Activated T-helper 1 cell treated with anti-CD3 and anti-CD28 coated beads, Interleukin-2, amount 50 U/mL, for 16 hours (primary cell): ENCODE measurements at regions not wholly inside any gene's neighbourhood (a gene's known extent, or its start where the extent isn't known, plus 50 kb on each side); places are given as distances from the start of the nearest gene placed in this dataset.
"Not testable (repeated sequence)": the region's sequence is repeated elsewhere in the genome, so short reads cannot be mapped to it uniquely, and the experiment has no call there.

Experiments
- DNase-seq, 2 donors: peaks; one replicate each; pipeline ENCODE4 v3.0.0-alpha.2; 2020; ENCODE audit warnings: low read depth in 1 of 2, low spot score in 1 of 2

- DNase-seq, result no peak
These were observed 92.0 kb upstream of the KIF26B start for GRCh38 chr1:245062741-245063305.

GRCh38 chr1:245061808-245062207 is 93.0 kb upstream of the KIF26B start:
- DNase-seq, result not testable (repeated sequence)

DNA sequence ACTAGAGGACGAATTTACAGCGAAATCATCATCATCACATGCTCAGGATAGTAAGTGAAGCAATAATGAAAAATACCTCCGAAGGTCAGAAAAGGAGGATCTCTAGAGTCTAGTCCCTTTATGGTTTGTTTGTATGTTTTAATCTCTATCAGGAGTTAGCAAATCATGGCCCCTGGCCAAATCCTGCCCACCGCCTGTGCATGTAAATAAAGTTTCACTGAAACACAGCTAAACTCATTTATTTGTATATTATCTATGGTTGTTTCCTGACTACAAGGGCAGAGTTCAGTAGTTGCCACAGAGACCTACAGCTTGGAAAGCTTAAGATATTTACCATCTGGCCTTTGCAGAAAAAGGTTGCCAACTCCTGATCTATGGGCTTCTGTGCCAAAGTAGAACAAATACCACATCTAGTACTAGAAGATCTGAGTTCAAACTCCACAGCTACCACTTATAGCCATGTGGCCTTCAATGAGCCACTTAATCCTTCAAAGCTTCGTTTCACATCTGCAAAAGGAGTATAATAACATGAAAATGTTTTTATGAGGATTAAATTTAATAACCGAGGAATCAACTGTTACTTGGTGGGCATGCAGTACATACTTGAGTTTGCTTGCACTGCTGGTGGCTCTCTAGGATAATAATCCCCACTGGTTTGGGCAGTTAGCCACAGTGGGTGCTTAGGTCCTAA is 94.0 kb upstream of the KIF26B start:
- no peak for DNase-seq

DNA sequence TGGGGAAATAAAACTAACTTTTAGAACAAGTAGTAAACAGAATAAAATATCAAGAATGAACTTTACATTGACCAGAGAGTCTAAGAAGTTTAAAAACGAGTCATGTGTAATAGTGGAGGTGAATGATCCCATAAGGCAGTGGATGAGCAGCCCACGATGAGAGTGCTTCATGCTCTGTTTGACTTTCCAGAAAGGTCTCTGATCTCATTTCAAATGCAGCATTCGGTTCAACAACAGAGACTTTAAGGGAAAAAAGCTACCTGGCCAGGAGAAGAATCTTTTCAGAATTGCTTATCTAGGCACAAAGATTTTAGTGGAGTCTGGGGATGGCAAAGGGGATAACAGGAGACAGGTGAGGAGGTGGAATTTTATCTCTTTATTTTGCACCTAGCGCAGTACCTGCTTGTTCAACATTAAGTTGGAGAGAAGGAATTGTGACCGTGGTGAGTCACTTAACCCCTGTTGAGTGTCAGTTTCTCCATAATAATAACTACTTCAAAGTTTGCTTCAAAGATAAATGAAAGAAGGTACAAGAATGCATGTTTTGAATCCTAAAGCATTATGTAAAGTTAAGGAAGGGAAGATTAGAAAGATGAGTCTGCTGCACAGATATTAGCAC is 94.9 kb upstream of the KIF26B start:
- no peak for DNase-seq

DNA sequence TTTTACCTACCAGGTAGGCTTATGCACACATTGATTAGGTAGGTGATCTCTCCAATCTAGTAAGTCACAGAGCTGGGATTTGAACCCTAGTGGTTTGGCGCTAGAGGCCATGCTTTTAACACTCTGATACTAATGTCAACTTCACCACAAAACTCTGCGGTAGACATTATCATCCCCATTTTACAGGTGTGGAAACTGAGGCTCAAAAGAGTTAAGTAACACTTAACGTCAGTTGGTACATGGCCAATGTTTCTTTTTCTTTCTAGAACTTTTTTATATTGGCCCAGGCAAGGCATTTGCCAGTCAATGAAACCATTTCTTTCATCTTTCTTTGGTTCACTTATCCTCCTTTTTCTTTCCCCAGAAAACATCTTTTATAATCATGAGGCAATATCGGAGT is 95.9 kb upstream of the KIF26B start:
- DNase-seq, result no peak

GRCh38 chr1:245058436-245058835 is 96.3 kb upstream of the KIF26B start:
- no peak for DNase-seq

GRCh38 chr1:245056913-245057312 is 97.9 kb upstream of the KIF26B start:
- DNase-seq, result no peak

DNA sequence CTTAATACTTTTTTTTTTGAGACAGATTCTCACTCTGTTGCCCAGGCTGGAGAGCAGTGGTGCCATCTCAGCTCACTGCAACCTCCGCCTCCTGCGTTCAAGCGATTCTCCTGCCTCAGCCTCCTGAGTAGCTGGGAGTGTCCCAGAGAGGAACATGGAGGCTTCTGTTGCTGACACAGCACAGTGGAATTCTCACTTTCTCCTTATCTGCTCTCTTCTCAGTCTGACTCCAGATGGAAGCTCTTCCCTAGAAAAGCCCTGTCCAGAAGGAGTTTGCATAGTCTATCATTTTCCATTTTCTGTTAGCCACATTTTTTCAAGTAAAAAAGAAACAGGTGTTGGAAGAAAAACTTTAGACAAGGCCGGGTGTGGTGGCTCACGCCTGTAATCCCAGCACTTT is 98.5 kb upstream of the KIF26B start:
- DNase-seq, result not testable (repeated sequence)

DNA sequence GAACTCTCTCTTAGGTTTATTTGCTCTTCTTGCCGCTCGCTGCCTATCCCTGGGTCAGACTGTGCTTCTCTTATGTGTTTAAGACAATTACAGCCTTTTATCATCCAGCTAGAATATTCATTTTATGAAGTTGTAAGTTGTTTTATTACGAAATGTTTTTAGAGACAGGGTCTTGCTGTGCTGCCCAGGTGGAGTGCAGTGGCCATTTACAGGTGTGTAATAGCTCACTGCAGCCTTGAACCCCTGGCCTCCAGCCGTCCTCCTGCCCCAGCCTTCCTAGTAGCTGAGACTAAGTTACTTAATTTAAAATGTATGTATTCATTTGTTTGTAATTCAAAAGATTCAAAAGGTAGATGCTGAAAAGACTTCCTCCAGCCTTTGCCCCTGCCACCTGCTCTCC is 99.0 kb upstream of the KIF26B start:
- DNase-seq, result no peak

- no peak for DNase-seq
These were observed 100.1 kb upstream of the KIF26B start for GRCh38 chr1:245054507-245055270.

DNA sequence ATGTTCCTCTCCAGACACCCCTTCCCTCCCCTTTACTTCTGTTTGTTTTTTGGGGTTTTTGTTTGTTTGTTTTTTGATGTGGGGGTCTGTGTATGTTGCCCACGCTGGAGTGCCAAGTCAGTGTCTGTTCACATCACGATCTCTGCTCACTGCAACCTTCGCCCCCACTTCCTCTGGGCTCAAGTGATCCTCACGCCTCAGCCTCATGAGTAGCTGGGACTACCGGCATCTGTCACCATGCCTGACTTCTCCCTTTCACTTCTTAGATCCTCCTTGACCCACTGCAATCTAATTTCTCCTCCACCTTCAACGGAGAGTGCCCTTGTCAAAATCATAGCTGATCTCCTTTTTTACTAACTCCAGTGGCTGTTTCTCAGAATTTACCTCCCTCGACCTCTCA is 100.7 kb upstream of the KIF26B start:
- no peak for DNase-seq

- no peak for DNase-seq
These were observed 102.5 kb upstream of the KIF26B start for GRCh38 chr1:245052258-245052657.

- no peak for DNase-seq
These were observed 103.2 kb upstream of the KIF26B start for GRCh38 chr1:245051349-245052221.

DNA sequence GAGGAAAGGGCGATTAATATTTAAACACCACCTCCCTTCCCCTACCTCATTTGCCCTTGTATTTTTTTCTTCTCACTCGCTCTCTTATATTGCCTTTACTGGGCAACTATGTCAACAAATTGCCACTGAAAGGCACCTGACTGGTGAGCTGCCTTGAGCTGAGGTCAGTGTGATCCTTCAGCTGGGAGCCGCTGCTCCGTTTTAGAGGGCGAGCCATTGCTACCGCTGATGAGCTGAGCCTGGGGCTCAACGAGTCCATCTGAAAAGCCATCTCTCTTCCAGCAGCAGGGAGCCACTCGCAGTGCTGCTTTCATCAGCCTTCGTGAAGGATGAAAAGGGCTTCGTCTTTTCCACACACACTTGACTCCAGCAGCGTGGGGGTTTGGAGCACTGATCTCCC is 108.0 kb upstream of the KIF26B start:
- no peak for DNase-seq

- no peak for DNase-seq
These were observed 108.5 kb upstream of the KIF26B start for GRCh38 chr1:245046315-245046714.

DNA sequence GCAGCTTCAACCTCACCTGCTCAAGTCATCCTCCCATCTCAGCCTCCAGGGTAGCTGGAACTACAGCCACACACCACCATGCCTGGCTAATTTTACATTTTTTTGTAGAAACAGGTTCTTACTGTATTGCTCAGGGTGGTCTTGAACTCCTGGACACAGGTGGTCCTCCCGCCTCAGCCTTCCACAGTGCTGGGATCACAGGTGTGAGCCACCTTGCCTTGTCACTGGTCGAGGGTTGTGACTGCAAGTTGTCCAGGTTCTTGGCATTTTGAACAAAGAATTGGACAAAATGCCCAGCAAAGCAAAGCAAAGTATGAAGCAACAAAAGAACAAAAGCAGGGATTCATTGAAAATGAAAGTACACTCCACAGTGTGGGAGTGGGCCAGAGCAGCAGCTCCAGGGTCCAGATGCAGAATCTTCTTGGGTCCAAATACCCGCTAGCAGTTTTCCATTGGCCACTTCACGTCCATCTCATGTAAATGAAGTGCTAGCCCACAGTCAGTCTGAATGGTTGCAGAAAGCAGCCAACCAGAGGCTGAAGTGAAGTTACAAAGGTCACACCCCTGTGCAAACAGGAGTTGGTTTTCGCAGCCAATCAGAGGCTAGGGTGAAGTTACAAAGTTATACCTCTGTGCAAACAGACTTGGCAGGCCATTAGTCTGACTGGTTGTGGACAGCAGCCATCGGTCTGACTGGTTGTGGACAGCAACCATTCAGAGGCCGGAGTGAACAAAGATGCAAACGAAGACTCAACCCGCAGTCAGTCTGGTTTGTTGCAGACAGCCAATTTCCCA is 109.5 kb upstream of the KIF26B start:
- DNase-seq, result no peak

DNA sequence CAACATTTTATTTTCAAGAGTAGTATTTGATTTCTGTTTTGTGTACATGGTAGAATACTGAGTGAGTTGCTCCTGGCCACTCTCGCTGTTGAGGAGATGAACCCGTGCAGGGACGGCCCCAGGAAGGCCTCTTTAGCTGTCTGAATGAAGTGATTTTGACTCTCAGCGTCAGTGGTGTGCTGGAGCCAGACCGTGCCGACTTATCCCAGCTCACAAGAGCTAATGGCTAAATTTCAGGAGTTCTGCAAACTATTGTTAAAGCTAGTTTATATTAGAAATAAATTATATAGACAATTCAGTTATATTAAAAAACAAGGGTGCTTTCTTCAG is 111.2 kb upstream of the KIF26B start:
- DNase-seq, result no peak

DNA sequence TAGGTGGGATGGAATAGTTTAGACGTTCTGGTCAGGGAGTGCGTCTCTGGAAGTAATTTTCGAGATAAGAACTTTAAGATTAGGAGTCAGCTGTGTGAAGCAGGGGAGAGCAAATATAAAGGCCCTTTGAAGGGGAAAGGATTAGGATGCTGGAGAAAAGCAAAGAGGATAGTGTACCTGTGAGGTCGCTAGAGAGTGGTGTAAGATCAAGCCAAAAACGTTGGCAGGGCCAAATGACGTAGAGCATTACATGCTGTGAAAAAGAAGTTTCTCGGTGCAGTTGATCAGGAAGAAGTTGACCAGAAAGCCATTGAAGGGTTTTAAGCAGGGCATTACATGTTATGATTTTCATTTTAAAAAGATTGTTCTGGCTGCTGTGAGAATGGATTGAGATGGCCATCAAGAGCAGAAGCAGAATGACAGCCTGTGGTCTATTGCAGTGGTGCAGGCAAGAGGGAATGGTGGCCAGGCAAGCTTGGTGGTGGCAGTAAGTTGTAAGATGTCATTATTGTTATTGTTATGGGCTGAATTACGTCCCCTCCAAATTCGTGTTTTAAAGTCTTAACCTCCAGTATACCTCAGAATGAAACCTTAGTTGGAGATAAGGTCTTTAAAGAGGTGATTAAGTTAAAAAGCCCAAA is 113.6 kb upstream of the KIF26B start:
- no peak for DNase-seq

GRCh38 chr1:245039196-245039595 is 115.6 kb upstream of the KIF26B start:
- DNase-seq, result no peak

DNA sequence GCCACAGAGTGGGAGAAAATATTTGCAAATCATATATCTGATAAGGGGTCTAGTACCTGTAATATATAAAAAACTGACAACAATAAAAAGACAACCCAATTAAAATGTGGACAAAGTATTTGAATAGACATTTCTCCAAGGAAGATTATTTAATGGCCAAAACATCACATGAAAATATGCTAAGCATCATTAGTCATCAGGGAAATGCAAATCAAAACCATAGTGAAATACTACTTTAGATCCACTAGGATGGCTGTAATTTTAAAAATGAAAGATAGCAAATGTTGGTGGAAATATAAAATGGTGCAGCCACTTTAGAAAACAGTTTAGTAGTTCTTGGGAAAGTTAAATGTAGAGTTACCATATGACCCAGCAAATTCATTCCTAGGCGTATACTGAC is 118.7 kb upstream of the KIF26B start:
- no peak for DNase-seq
